Erythroblast (primary cell): ENCODE measurements at regions not wholly inside any gene's neighbourhood (a gene's known extent, or its start where the extent isn't known, plus 50 kb on each side); places are given as distances from the start of the nearest gene placed in this dataset.

Source experiments
- GATA1 ChIP-seq: IDR thresholded peaks from 2 replicates; pipeline ENCODE4 v1.6.1; 2011; ENCODE audit warnings: low read depth, mild to moderate bottlenecking, control low read depth, low read length, moderate library complexity
- POLR2A ChIP-seq: IDR thresholded peaks from 2 replicates; pipeline ENCODE4 v1.6.1; 2011; ENCODE audit warnings: mild to moderate bottlenecking, low read length

DNA sequence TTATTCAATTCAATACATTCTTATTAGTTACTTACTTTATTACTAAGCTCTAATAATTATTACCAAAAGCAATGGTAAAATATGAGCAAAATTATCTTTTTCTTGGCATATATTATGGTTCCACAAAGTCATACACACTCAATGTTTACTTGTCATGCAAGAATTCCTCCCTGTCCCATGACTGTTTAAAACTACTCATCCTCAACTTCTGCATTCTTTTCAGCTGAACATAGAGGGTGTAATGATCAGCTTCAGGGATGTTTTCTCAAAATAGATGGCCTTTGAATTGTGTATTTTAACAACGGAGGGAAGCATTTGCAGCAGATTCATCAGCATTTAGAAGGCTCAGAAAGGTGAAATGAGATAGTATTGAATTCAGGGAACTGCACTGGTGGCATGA is 499.0 kb downstream of the RWDD3 start:
- TF ChIP-seq POLR2A (no peak), GATA1 (no peak)
